ENCODE measurements at regions not wholly inside any gene's neighbourhood (a gene's known extent, or its start where the extent isn't known, plus 50 kb on each side); places are given as distances from the start of the nearest gene placed in this dataset.

DNA sequence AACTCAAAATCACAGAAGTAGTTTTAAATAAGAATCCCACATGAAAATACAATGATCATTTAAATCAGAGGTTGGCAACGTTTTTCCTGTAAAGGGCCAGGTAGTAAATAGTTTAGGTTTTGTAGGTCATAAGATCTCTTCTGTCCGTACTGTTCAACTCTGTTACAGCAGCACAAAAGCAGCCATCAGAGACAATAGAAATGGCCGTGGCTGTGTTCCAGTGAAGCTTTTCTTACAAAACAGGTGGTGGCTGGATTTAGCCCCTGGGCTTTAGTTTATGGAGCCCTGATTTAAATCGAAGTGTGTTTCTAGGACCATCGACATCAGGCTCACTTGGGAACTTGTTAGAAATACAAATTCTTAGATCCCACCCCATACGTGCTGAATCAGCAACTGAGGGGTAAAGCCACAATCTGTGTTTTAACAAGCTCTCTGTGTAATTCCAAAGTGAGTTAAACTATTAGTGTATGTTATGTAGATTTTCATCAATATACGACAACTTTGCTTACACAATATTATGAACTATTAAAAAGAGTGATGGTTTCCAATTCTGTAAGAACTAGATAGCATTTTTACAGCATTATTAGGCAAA lies 54.8 kb upstream of the MIR17HG start:
- H3K9me3 ChIP-seq = peaks cover 0 to 7% (median 0%) of the 10 kb centered on the region in 11 donors
- 56 to 75% methylated on average over 7 of the region's 7 CpGs for WGBS, 2 donors
- ATAC-seq (no peak), DNase-seq (no peak)
- H3K27me3 ChIP-seq = peaks cover 0 to 5% (median 0%) of the 10 kb centered on the region in 7 donors
- H3K27ac ChIP-seq = no peak overlapping the region
- intact Hi-C loops (cut with DNase I) = no loop called here
- TF ChIP-seq, protein P1, sequence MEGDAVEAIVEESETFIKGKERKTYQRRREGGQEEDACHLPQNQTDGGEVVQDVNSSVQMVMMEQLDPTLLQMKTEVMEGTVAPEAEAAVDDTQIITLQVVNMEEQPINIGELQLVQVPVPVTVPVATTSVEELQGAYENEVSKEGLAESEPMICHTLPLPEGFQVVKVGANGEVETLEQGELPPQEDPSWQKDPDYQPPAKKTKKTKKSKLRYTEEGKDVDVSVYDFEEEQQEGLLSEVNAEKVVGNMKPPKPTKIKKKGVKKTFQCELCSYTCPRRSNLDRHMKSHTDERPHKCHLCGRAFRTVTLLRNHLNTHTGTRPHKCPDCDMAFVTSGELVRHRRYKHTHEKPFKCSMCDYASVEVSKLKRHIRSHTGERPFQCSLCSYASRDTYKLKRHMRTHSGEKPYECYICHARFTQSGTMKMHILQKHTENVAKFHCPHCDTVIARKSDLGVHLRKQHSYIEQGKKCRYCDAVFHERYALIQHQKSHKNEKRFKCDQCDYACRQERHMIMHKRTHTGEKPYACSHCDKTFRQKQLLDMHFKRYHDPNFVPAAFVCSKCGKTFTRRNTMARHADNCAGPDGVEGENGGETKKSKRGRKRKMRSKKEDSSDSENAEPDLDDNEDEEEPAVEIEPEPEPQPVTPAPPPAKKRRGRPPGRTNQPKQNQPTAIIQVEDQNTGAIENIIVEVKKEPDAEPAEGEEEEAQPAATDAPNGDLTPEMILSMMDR (IDR thresholded peaks at IDR 0.05) = no peak
- H3K36me3 ChIP-seq = no peaks in the 10 kb centered on the region
- no peaks in the 10 kb centered on the region for H3K4me1 ChIP-seq
- no peak overlapping the region for H3K4me3 ChIP-seq

DNA sequence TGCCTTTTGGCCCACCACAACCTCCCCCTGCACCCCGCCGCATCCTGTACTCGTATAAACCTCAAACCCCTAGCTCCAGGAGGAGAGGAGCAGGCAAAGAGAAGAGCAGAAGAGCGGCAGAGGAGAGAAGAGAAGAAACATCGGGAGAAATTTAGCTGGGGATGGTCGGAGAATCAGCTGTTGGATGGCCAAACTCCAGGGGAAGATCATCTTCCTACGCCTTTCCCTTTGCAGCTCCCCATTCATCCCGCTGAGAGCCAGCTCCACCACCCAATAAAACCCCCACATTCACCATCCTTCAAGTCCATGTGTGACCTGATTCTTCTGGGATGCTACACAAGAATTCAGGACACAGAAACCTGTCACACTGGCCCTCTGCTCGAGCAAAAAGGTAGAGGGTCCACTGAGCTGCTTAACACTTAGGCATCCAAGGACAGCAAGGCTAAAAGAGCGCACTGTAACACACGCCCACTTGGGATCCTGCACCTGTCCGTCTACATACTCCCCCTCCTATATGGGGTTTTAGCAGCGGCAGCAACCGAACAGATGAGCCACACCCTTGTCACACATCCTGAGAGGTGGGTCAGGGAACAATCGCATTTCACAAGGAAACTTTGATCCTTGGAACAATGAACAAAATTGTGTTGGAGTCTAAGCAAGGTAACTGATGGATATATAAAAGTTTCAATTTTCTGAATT lies 51.6 kb upstream of the MIR17HG start:
- TF ChIP-seq, protein P1 (IDR thresholded peaks at IDR 0.05) = no peak
- DNase-seq = no peak
- peaks cover 0 to 5% (median 0%) of the 10 kb centered on the region in 7 donors for H3K27me3 ChIP-seq
- H3K36me3 ChIP-seq = no peaks in the 10 kb centered on the region
- H3K27ac ChIP-seq = no peak overlapping the region
- intact Hi-C loops (cut with DNase I) = no loop called here
- no peak for ATAC-seq
- H3K4me3 ChIP-seq = no peak overlapping the region
- no peaks in the 10 kb centered on the region for H3K4me1 ChIP-seq
- no peaks in the 10 kb centered on the region for H3K9me3 ChIP-seq
- 82% methylated on average over 15 of the region's 15 CpGs for WGBS, 2 donors

DNA sequence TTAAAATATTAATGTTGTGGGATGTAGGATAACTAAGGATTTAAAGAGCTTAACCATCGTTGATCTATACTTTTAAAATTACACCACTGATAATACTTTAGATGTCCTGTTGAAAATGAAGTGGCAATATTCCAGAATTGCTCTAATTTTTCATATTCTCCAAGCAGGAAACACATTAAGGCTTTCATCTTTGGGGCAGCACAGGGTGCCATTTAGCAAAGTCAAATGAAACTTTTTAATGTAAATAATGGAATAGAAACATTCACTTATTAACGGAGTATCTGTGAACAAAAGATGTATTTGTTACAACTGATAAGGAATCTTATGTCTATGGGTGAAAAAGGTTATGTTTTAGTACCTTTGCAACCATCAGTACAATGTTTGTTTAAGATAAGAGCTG lies 50.0 kb upstream of the MIR17HG start:
- Histone ChIP-seq H3K4me3 (no peak overlapping the region), H3K36me3 (no peaks in the 10 kb centered on the region), H3K27ac (no peak overlapping the region), H3K9me3 (no peaks in the 10 kb centered on the region), H3K4me1 (no peaks in the 10 kb centered on the region), H3K27me3 (peaks cover 0 to 5% (median 0%) of the 10 kb centered on the region in 7 donors)
- ATAC-seq (no peak), DNase-seq (no peak)
- TF ChIP-seq, protein P1 (IDR thresholded peaks at IDR 0.05) = no peak
- intact Hi-C loops (cut with DNase I) = no loop called here
- WGBS, 2 donors = 46 to 53% methylated on average over 2 of the region's 2 CpGs

Data from heart right ventricle (tissue), 16 donors.